Tibial nerve (tissue), 4 donors: ENCODE measurements at regions not wholly inside any gene's neighbourhood (a gene's known extent, or its start where the extent isn't known, plus 50 kb on each side); places are given as distances from the start of the nearest gene placed in this dataset.

Experiments
- CTCF ChIP-seq, 5 experiments: fragments of 200-600 bp in 3 of 5; fragments of 450-650 bp in 2 of 5; sonication (generic) in 3 of 5; IDR thresholded peaks; one replicate each; pipeline ENCODE4 v1.5.1; 2016 to 2019; ENCODE audit warnings: antibody characterized with exemption in 5 of 5, mild to moderate bottlenecking in 3 of 5, moderate library complexity in 2 of 5
- EP300 ChIP-seq, 2 donors: sonication (generic); formaldehyde crosslinking; IDR thresholded peaks; one replicate each; pipeline ENCODE4 v1.6.1; 2017; ENCODE audit warnings: antibody characterized with exemption in 2 of 2, mild to moderate bottlenecking in 1 of 2
- POLR2A ChIP-seq, 2 donors: fragments of 450-650 bp; IDR thresholded peaks; one replicate each; pipeline ENCODE4 v1.6.1; 2017; ENCODE audit warnings: antibody characterized with exemption in 2 of 2, mild to moderate bottlenecking in 2 of 2, moderate library complexity in 2 of 2

- TF ChIP-seq CTCF (IDR thresholded peaks at IDR 0.05) (no peak), EP300 (IDR thresholded peaks at IDR 0.05) (no peak), POLR2A (IDR thresholded peaks at IDR 0.05) (no peak)
These were observed 154.0 kb upstream of the PLN start for GRCh38 chr6:118394106-118394505.
